Lung (tissue), 11 donors: ENCODE measurements at regions not wholly inside any gene's neighbourhood (a gene's known extent, or its start where the extent isn't known, plus 50 kb on each side); places are given as distances from the start of the nearest gene placed in this dataset.

ENCODE experiments used
- ATAC-seq: fragments of 200-7000 bp; cut with Tn5 transposase; one replicate; pipeline ENCODE4 v1.9.1; 2020; ENCODE audit warnings: moderate number of reproducible peaks; ENCODE audit not compliant: insufficient read depth, low FRiP score
- DNase-seq, 3 donors: peaks; one replicate each; pipeline ENCODE4 v3.0.0-alpha.2; 2013 to 2017
- H3K27ac ChIP-seq, 2 donors: one replicate each; pipeline ENCODE4 v1.5.1; 2013; ENCODE audit warnings: mild to moderate bottlenecking in 2 of 2, moderate library complexity in 2 of 2, control low read depth in 1 of 2, inconsistent platforms in 1 of 2, low read depth in 1 of 2, low read length in 1 of 2
- H3K27me3 ChIP-seq, 3 donors: one replicate each; pipeline ENCODE4 v1.5.1; 2013; ENCODE audit warnings: low read length in 2 of 3; ENCODE audit not compliant: control insufficient read depth in 3 of 3, insufficient read depth in 3 of 3
- H3K36me3 ChIP-seq, 4 donors: one replicate each; pipeline ENCODE4 v1.5.1; 2013; ENCODE audit warnings: low read length in 4 of 4, mild to moderate bottlenecking in 1 of 4, moderate library complexity in 1 of 4; ENCODE audit not compliant: control insufficient read depth in 4 of 4, insufficient read depth in 4 of 4
- H3K4me1 ChIP-seq, 5 donors: one replicate each; pipeline ENCODE4 v1.5.1; 2013; ENCODE audit warnings: low read length in 5 of 5, mild to moderate bottlenecking in 2 of 5, moderate library complexity in 1 of 5; ENCODE audit not compliant: control insufficient read depth in 5 of 5, insufficient read depth in 5 of 5
- H3K4me3 ChIP-seq: one replicate; pipeline ENCODE4 v1.5.1; 2013; ENCODE audit warnings: mild to moderate bottlenecking, control low read depth, moderate library complexity
- H3K9ac ChIP-seq, 2 donors: one replicate each; pipeline ENCODE4 v1.5.1; 2013; ENCODE audit warnings: low read length in 2 of 2, control low read depth in 1 of 2; ENCODE audit not compliant: insufficient read depth in 1 of 2
- H3K9me3 ChIP-seq, 4 donors: one replicate each; pipeline ENCODE4 v1.5.1; 2013; ENCODE audit warnings: low read length in 3 of 4, mild to moderate bottlenecking in 1 of 4, moderate library complexity in 1 of 4; ENCODE audit not compliant: control insufficient read depth in 4 of 4, insufficient read depth in 3 of 4
- CTCF ChIP-seq: IDR thresholded peaks from 2 replicates; pipeline ENCODE4 v1.5.1; 2012; ENCODE audit warnings: mild to moderate bottlenecking; ENCODE audit errors: control extremely low read depth, extremely low read depth
- WGBS, 2 donors: extraction: QIAGEN DNeasy Blood & Tissue Kit; methylation state at CpG; one replicate each; pipeline ENCODE4 v1.1.7; 2013; 5-methylcytosine and 5-hydroxymethylcytosine counted together
- donor health status: control.
- donor health status: control.
- donor health status: Bipolar disorder and iron deficiency.
- donor health status: healthy.
- donor health status: DM: yes; HTN: yes; CAD: no.

GRCh38 chr18:59760619-59761600 is 63.7 kb upstream of the CCBE1 start:
- no peak for TF ChIP-seq CTCF
- H3K4me1 ChIP-seq = peaks cover 0 to 11% (median 0%) of the 10 kb centered on the region in 5 donors
- H3K9me3 ChIP-seq = no peaks in the 10 kb centered on the region
- DNase-seq (no peak), ATAC-seq (no peak)
- H3K27ac ChIP-seq = no peak overlapping the region
- no peaks in the 10 kb centered on the region for H3K27me3 ChIP-seq
- no peak overlapping the region for H3K4me3 ChIP-seq
- H3K36me3 ChIP-seq = no peaks in the 10 kb centered on the region
- WGBS, 2 donors = 84 to 86% methylated on average over 11 of the region's 11 CpGs
- H3K9ac ChIP-seq = no peak overlapping the region

GRCh38 chr18:59760212-59760611 is 63.0 kb upstream of the CCBE1 start:
- Histone ChIP-seq H3K36me3 (no peaks in the 10 kb centered on the region), H3K27me3 (no peaks in the 10 kb centered on the region), H3K4me1 (peaks cover 0 to 11% (median 0%) of the 10 kb centered on the region in 5 donors), H3K9me3 (no peaks in the 10 kb centered on the region), H3K27ac (no peak overlapping the region), H3K9ac (no peak overlapping the region), H3K4me3 (no peak overlapping the region)
- ATAC-seq (no peak), DNase-seq (no peak)
- TF ChIP-seq CTCF = no peak
- WGBS, 2 donors = 97% methylated on average over 4 of the region's 4 CpGs

- H3K36me3 ChIP-seq = no peaks in the 10 kb centered on the region
- H3K9me3 ChIP-seq = no peaks in the 10 kb centered on the region
- WGBS, 2 donors = 60 to 84% methylated on average over 3 of the region's 3 CpGs
- no peak overlapping the region for H3K27ac ChIP-seq
- ATAC-seq (no peak), DNase-seq (no peak)
- H3K27me3 ChIP-seq = no peaks in the 10 kb centered on the region
- TF ChIP-seq CTCF = no peak
- peaks cover 0 to 18% (median 0%) of the 10 kb centered on the region in 5 donors for H3K4me1 ChIP-seq
- H3K9ac ChIP-seq = no peak overlapping the region
- no peak overlapping the region for H3K4me3 ChIP-seq
These were observed 61.6 kb upstream of the CCBE1 start for GRCh38 chr18:59758837-59759236.
